ENCODE measurements at regions not wholly inside any gene's neighbourhood (a gene's known extent, or its start where the extent isn't known, plus 50 kb on each side); places are given as distances from the start of the nearest gene placed in this dataset.

DNA sequence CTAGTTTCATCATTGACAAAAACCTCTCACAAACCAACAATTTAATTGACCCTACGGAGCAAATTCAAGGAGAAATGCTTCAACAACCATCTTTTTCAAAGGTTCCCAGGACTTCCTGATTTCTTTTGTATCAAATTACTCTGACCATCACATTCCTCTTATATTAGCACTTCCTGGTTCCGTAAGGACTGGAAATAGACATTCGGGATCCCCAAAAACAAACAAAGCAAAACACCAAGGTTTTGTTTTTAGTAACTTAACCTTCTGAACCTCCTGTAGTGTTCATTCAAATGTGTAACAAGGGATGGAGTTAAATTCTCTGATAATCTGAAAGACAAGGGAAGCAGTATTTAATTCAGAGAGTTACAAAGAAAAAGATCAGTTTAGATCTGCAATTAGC, 387.6 kb upstream of the NRP1 start:
- H3K4me3 ChIP-seq (ENCODE audit: low read length), result no peak overlapping the region
- TF ChIP-seq CTCF (conservative IDR thresholded peaks at IDR 0.05; ENCODE audit: low read length), result no peak
- no peak for DNase-seq (ENCODE audit: low read depth)

- no peak for DNase-seq (ENCODE audit: low read depth)
- TF ChIP-seq CTCF (conservative IDR thresholded peaks at IDR 0.05; ENCODE audit: low read length), result no peak
- H3K4me3 ChIP-seq (ENCODE audit: low read length), result no peak overlapping the region
Observed at GRCh38 chr10:33721509-33721908, 387.0 kb upstream of the NRP1 start.

DNA sequence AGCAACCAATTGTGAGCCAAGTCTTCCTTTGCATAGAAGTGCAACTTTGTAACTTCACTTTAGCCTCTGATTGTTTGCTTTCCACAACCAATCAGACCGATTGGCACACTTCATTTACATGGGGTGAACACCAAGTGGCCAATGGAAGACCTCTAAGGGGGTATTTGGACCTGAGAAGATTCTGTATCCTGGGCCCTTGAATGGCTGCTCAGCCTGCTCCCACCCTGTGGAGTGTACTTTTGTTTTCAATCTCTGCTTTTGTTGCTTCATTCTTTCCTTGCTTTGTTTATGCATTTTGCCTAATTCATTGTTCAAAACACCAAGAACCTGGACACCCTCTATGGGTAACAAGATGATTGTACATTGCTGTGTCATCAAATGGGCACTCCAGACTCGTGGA, 385.7 kb upstream of the NRP1 start:
- no peak for TF ChIP-seq CTCF (conservative IDR thresholded peaks at IDR 0.05; ENCODE audit: low read length)
- no peak for DNase-seq (ENCODE audit: low read depth)
- H3K4me3 ChIP-seq (ENCODE audit: low read length), result no peak overlapping the region

- H3K4me3 ChIP-seq (ENCODE audit: low read length), result no peak overlapping the region
- no peak for TF ChIP-seq CTCF (conservative IDR thresholded peaks at IDR 0.05; ENCODE audit: low read length)
- no peak for DNase-seq (ENCODE audit: low read depth)
Observed at GRCh38 chr10:33719005-33719703, 384.7 kb upstream of the NRP1 start.

DNA sequence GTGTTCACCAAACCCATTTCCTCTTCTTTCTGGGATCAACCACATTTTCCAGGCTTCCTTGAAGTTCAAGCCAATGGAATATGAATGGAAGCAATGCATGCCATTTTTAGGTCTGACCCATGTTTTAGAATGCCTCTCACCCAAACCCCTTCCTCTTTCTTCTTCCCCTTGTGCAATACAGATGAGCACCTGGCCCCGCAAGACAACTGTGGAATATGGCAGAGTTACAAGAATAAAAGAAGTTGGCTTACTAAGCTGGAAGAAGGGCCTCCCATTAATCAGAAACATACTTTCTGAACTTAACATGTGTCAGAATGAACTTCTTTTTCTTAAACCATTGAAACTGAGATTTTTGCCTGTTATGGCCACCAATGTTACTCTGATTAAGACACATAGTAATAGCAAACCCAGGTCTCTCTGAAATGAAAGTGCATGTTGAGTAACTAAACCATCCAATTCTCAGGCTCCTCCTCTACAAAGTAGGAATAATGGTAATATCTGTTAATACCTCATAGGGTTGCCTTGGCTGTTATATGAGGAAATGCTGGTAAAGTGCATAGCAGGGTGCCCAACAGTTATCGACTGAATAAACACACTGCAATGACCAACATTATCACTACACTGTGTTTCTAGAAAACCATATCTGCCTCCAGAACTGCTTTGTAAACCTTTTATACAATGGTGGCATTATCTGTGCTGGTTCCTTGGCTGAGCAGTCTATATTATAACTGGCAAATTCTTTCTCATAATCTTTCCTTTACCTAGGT, 382.2 kb upstream of the NRP1 start:
- no peak for DNase-seq (ENCODE audit: low read depth)
- no peak for TF ChIP-seq CTCF (conservative IDR thresholded peaks at IDR 0.05; ENCODE audit: low read length)
- no peak overlapping the region for H3K4me3 ChIP-seq (ENCODE audit: low read length)

DNA sequence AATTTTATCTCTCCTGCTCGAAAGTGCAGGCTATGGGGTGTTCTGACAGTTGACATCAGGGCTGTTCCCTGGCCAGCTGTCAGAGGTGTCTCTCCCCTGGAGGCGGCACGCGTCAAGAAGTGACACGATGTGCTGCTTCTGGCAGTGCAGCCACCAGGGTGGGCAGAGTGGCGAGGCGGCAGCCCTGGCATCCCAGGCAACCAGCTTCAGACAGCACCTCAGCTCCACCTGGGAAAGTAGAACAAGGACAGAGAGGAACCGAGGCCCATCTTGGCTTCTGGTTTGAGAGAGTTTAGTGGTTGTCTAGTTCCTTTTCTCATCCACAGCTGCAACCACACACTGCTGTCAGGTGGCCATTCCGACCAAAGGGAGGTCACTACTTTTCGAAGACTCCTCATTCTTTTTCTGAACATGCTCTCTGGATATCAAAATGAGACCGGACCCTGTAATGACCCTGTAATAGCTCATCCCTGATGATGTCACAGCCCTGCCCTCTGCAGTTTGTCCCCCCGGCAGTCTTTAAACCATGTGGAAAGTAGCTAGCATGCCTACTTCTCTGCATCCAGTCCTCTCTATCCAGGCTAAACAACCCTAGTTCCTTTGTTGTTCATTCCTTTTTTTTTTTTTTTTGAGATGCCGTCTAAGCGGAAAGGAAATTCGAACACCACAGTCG, 381.0 kb upstream of the NRP1 start:
- DNase-seq (ENCODE audit: low read depth), result no peak

More for the DNA sequence above, 381.0 kb upstream of the NRP1 start:
- no peak for TF ChIP-seq CTCF (conservative IDR thresholded peaks at IDR 0.05; ENCODE audit: low read length)
- no peak overlapping the region for H3K4me3 ChIP-seq (ENCODE audit: low read length)
